ENCODE measurements at regions not wholly inside any gene's neighbourhood (a gene's known extent, or its start where the extent isn't known, plus 50 kb on each side); places are given as distances from the start of the nearest gene placed in this dataset.

DNA sequence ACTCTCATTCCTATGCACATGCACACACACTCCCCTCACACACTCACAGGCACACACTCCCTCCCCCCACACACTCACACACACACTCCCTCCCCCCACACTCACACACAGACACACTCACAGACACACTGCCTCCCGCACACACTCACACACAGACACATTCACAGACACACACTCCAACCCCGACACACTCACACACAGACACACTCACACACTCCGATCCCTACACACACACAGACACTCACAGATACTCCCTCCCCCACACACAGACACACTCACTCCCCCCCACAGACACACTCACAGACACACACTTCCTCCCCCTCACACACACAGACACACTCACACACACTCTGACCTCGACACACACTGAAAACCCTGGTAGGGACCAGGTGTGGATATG lies 176.2 kb downstream of the TFAP2C start:
- TF ChIP-seq, protein P1, sequence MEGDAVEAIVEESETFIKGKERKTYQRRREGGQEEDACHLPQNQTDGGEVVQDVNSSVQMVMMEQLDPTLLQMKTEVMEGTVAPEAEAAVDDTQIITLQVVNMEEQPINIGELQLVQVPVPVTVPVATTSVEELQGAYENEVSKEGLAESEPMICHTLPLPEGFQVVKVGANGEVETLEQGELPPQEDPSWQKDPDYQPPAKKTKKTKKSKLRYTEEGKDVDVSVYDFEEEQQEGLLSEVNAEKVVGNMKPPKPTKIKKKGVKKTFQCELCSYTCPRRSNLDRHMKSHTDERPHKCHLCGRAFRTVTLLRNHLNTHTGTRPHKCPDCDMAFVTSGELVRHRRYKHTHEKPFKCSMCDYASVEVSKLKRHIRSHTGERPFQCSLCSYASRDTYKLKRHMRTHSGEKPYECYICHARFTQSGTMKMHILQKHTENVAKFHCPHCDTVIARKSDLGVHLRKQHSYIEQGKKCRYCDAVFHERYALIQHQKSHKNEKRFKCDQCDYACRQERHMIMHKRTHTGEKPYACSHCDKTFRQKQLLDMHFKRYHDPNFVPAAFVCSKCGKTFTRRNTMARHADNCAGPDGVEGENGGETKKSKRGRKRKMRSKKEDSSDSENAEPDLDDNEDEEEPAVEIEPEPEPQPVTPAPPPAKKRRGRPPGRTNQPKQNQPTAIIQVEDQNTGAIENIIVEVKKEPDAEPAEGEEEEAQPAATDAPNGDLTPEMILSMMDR (IDR thresholded peaks at IDR 0.05; ENCODE audit: low read length): no peak
- TF ChIP-seq EZH2 (IDR thresholded peaks at IDR 0.05; ENCODE audit: borderline replicate concordance, low read length): no peak
